Ureter (tissue), 1 donor: ENCODE measurements at regions not wholly inside any gene's neighbourhood (a gene's known extent, or its start where the extent isn't known, plus 50 kb on each side); places are given as distances from the start of the nearest gene placed in this dataset.

Experiments
- DNase-seq: peaks from one replicate; pipeline ENCODE4 v3.0.0-alpha.2; 2020; ENCODE audit warnings: low spot score
- donor health status: DM: yes; HTN: yes; CAD: no.

DNA sequence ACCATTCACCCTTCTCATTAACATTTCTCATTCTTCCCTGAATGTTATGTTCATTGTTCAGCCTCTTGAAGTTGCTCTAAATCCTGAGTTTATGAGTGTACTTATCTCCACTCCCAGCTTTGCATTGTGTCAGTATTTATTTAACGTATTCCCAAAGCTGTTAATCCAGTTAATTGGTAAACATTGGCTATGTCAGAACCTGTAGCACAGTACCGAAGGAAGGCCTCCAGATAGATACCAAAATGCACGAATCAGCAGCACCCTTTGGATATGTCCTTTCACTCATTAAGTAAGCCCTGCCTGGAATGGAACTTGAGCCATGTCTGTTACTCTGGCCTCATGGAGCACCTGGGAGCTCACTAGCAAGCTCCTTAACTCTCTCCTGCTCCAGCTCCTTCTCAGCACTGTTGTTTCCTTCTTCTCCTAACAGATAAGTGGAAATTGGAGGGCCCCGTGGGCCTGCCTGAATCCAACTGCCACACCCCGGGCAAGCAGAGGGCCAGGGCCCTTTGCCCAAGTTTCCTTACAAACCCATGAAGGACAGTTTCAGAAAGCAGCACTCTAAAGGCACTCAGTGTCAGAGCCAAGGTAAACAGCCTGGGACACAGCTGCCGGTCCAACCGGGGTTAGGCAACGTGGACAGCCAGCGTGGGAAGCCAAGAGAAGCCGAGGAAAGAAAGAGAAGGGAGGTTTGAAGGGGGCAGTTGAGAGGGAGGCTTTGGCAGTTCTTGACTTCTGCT, 155.0 kb upstream of the SERP2 start:
- peak; percentile 80 for DNase-seq

- DNase-seq: no peak
Measured at GRCh38 chr13:44219577-44220548, 153.8 kb upstream of the SERP2 start.

- no peak for DNase-seq
Measured at GRCh38 chr13:44220948-44221347, 152.7 kb upstream of the SERP2 start.

DNA sequence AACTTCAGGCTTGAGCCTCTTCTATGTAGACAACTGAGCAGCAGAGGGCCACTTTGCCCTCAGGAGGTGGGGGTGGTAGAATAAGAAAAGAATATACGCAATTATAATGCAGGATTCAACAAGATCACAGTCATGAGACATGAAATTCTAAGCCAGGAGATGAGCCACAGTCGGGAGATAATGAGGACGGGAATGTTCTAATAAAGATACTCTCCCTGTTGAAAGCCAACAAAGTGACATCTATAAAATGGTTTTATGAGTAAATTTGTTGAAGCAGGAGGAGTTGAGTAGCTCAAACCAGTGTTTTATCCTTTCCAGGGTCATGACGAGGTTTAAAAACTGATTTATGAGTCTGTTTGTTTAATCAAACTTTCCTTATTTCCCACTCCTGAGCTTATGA, 152.0 kb upstream of the SERP2 start:
- DNase-seq: no peak

DNA sequence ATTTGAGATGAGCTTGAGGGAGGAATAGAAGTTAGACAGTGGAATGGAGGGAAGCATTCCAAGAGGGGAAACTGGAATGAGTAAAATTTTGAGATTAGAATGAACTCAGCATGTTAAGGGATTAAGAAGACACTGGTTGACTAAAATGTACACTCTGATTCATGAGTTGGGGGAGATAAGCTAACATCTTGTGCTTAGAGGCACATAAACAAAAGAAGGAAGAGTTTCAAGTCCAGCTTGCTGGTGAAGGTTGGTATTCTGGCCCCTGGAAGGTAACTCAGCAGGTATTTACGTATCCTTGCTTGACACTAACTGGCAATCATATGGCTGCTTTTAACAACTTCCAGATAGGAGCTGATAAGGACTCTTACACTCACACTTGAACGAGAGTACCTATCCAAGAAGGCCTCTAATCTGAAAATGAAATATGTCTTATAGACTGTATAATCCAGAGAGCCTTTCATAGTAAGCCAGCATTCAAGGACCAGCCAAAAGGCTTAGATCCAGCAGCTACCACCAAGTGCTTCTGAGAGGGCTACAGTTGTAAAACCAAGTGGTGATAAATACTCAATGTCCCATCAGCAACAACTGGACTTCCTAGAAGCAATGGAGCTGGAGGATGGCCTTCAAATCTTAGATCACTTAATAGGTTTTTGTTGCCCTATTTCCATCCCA, 149.7 kb upstream of the SERP2 start:
- DNase-seq: no peak

- no peak for DNase-seq
Measured at GRCh38 chr13:44224450-44225149, 149.0 kb upstream of the SERP2 start.

DNA sequence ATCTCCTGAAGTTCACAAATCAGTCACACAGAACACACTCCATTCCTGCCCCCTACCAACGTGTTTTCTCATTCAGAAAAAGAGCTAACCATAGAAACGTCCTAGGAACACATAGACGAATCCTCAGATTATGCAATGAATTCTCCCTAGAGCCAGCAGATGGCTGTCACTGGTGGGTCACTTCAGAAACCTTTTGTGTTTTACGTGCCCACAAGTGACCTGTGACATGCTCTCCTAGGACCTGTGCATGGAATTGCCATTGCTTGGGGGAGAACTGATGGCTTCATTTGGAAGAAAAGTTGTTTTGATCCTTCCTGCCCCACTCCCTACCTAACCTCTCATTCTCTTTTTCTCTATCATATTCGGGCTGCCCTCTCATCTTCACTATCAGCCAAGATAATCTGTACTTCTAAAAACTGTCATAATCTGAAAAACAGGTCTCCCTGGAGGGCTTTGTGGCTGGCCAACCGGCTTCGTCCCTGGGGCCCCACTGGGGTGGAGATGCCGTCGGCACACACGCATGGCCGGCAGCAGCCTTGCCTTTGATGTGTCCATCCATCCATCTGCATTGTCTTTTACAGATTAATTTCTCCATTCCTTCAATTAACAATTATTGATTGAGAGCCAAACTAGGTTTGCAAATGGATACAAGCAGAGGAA, 144.1 kb upstream of the SERP2 start:
- no peak for DNase-seq

DNA sequence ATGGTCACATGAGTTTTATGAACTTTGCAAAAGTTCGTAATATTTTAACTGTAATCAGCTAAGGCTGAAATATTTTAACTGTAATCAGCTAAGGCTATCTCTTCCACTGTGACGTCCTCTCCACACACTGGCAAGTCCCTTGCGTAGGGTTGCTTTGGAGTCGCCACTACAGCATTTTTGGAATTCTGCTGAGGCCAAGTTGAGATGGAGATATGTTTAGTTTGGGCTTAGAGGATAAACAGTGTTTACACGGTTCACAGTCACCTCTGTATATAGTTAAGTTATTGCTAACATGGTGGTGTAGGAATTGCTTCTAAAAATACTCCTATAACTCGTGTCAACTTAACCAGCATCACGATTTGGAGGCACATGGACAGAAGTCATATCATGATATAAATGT, 143.6 kb upstream of the SERP2 start:
- no peak for DNase-seq

GRCh38 chr13:44230736-44231135, 142.9 kb upstream of the SERP2 start:
- no peak for DNase-seq

DNA sequence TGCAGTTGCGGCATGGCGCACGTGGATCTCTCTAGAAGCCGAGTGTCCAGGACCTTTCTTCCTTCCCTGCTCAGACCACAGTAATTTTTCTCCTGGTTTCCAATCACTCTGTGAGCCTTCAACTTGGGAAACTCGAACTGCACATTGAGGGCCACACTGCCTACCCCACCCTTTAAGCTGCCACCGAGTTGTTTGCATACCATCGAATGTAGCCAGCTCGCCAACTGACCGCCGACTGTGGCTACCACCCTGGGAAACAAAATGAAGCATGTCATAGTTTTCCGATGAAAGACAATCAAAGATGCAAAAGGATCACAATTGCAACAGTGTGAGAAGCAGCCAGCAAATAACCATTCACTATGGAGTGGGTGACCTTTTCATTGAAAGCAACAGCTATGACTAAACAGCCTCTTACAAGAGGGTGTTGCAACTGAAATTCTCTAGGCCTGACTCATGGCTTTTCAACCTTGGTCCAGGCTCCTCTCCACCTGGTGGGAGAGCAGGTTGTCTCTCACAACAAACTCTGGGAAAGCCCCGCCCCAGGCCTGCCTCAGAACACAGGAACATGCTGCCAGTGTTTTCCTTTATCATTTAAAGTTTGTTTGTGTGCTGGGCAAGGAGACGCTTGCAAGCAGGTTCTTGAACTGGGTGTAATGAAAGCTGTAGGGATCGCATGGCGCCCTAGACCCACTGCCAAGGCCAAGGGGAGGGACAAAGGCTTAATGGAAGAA, 141.7 kb upstream of the SERP2 start:
- DNase-seq: peak; percentile 85

- no peak for DNase-seq
Measured at GRCh38 chr13:44232774-44233173, 140.8 kb upstream of the SERP2 start.

GRCh38 chr13:44234566-44234965, 139.1 kb upstream of the SERP2 start:
- no peak for DNase-seq

GRCh38 chr13:44236370-44236769, 137.3 kb upstream of the SERP2 start:
- no peak for DNase-seq

DNA sequence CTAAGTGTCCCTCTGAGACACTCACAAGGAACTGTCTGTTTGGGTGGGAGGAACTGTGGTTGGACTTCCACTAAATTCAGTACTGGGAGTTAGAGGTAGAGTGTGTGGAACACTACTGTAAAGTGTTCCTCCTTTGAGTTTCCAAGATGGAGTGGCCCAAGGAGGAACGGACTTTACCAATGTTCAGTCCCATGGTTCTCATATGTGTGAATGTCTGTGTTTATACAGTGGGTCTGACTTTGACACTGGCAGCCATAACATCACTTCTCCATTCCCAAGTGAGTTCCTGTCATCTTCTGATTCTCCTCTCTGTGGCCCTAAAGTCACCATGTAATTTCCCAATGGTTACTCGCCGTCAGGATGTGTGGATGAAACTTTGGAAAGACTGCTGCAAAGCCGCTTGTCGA, 136.8 kb upstream of the SERP2 start:
- DNase-seq: no peak

GRCh38 chr13:44237276-44237767, 136.3 kb upstream of the SERP2 start:
- peak; percentile 70 for DNase-seq

- no peak for DNase-seq
Measured at GRCh38 chr13:44237881-44238421, 135.7 kb upstream of the SERP2 start.

- DNase-seq: no peak
Measured at GRCh38 chr13:44240611-44241145, 132.9 kb upstream of the SERP2 start.

DNA sequence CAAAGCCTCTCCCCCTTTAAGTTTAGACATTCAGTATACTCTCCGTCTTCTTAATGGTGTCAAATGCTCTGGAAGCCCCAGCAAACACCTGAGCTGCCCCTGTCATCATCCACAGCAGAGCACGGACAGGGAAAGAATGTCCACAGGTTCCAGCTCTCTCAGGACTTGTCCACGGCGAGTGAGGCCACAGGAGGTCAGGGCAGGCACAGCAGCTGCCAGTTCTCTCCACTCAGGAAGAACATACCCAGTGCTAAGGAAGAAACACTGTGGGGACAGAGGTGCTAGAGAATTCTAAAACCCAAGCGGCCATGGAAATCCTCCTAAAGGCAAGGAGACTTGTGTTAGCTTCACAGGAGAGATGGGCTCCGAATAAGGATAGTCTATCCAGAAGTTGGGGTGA, 132.0 kb upstream of the SERP2 start:
- no peak for DNase-seq

DNA sequence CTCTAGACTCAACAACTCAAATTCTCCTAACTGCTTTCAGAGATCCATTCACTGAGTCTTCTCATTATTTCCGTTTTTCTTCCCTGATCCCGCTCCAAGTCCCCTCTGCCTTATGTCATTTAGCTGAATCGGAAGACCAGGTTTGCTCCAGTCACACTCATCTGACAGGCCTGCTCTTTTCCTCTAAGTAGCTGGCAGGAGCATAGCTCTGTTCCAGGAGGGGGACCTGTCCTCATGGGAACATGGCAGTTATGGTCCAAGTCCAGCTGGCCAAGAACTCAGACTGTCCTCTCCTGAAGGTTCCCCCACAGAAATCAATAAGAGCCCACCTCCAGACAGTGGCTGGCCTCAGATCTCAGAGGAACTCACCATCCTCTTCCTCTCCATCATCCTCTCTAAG, 130.9 kb upstream of the SERP2 start:
- DNase-seq: no peak
